NCI-H1417 treated with DMSO at 0.1 percent for 48 hours (cell line): ENCODE measurements at regions not wholly inside any gene's neighbourhood (a gene's known extent, or its start where the extent isn't known, plus 50 kb on each side); places are given as distances from the start of the nearest gene placed in this dataset.
"Not testable (repeated sequence)": the region's sequence is repeated elsewhere in the genome, so short reads cannot be mapped to it uniquely, and the experiment has no call there.

ENCODE experiments used
- DNase-seq: peaks from one replicate; lab custom pipeline; 2025; lab: John Stamatoyannopoulos, UW

- DNase-seq, result no peak
These were observed 138.1 kb downstream of the LIG4 start for GRCh38 chr13:108077284-108077683.

DNA sequence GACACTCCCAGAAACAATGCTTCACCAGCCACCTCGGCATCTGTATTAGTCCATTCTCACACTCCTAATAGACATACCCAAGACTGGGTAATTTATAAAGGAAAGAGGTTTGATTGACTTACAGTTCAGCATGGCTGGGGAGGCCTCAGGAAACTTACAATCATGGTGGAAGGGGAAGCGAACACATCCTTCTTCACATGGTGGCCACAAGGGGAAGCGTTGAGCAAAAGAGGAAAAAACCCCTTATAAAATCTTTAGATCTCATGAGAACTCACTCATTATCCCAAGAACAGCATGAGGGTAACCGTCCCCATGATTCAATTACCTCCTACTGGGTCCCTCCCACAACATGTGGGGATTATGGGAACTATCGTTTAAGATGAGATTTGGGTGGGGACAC, 140.9 kb downstream of the LIG4 start:
- not testable (repeated sequence) for DNase-seq

DNA sequence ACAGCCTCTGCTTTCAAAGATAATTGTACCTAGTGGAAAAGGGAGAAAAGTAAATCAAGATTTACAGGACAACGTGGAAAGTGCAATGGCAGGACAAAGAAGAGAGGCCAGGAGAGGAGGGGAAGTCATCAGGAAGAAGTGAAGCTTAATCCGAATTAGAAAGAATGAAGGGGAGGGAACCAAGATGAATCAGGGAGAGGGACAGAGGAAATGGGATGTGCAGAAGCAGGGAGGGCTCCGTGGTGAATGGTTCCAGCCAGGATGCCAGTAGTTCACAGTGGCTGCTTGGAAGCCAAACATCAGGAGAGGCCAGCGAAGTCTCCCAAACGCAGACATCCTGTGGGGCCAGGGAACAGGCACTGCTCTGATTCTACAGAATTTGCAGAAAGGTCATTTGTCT, 144.4 kb downstream of the LIG4 start:
- no peak for DNase-seq

- DNase-seq, result no peak
These were observed 144.8 kb downstream of the LIG4 start for GRCh38 chr13:108070491-108070890.

DNA sequence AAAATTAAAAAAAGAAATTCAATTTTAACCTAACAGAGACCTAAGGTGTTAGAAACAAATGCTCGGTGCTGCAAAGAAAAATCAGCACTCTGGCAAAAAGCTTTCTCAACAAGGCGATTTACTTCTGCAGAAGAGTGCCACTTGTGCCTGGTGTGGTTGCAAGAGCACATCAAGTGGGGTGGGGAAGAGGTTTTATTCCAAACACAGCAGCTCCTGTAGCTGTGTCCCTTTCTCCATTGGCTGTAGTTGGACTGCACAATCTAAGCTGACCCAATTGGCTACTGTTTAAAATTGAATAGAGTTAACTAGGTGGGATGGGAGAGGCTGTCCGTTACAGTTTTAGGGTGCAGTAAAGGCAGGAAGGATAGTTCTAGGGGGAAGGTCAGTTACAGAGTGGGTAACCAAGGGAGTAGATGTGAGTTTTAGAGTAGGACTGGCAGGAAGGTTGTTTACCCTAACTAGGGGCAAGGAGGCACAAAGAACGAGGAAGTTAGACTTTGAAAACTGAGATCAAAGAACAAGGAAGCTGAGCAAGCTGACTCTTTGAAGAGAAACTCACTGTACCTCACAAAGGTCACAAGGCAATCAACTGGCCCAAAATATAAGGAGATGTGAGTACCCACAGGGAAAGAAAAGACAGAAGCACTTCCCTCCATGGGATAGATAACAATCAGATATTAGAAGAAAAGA, 145.7 kb downstream of the LIG4 start:
- no peak for DNase-seq

GRCh38 chr13:108064372-108064771, 151.0 kb downstream of the LIG4 start:
- DNase-seq, result not testable (repeated sequence)

DNA sequence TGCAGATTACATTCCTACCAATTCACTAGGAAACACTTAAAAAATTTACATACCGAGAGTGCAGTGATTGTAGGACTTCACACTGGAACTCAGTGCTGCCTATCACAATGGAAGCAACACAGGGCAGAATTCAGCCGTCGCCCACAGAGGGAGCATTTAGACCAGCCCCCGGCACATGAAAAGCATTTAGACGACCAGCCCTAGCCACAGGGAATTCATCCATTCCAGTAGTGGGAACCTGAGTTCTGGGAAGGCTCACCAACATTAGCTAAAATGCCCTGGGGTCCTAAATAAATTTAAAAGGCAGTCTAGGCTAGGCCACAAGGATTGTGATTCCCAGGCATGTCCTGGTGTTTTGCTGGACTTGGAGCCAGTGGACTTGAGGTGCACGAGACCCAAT, 155.2 kb downstream of the LIG4 start:
- DNase-seq, result no peak

DNA sequence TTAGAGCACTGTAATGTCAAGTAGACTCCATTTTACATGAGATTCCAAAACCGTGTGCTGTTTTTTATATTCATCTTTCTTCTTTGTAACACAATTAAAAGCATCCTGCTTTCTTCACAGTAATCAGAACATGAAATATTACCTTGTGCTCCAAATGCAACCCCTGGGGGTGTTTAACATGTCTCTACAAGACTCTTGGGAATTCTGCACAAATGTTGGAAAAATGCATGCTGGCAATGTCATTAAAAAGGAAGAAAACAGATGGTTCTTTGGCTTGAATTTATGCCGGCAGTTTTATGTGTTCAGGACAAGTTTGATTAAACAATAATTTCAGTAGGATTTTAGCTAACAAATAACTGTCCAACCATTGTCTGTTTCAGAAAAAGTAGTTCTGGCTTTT, 159.1 kb downstream of the LIG4 start:
- no peak for DNase-seq

- no peak for DNase-seq
These were observed 166.1 kb downstream of the LIG4 start for GRCh38 chr13:108049211-108049610.

DNA sequence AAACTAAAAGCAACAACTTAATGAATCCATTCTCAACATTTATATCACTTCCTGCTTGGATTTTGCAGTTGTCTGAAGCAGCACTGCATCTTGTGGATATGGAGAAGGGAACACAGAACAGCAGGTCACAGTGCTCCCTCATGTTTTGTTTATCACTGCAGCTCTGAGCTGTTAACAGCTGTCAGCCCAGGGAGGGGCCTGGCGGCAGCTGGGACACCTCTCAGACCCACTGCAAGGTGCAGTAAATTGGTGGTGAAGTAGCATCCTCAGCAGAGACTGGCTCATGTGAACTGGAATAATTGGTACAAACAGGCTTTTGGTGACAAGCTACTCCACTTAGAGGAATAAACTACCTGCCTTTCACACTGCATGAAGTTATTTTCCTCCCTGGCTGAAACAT, 170.4 kb downstream of the LIG4 start:
- no peak for DNase-seq

DNA sequence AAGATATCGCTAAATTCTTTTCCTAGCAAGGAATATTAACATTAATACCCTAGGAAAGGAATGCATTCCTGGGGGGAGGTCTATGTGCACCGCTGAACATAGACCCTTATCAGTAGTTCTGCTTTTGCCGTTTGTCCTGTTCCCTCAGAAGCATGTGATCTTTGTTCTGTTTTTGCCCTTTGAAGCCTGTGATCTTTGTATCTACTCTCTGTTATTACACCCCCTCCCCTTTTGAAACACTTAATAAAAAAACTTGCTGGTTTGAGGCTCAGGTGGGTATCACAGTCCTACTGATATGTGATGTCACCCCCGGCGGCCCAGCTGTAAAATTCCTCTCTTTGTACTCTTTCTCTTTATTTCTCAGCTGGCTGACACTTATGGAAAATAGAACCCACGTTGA, 172.5 kb downstream of the LIG4 start:
- DNase-seq, result not testable (repeated sequence)

DNA sequence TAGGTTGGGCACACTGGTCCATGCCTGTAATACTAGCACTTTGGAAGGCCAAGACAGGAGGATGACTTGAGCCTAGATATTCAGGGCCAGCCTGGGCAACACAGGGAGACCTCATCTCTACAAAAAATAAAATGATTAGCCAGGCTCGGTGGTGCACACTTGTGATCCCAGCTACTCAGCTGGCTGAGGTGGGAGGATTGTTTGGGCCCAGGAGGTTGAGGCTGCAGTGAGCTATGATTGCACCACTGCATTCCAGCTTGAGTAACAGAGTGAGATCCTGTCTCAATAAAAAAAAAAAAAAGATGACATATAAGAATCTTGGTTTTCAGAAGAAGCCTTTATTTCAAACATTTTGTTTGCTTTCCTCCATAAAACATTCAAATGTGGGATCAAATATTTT, 178.0 kb downstream of the LIG4 start:
- DNase-seq, result no peak

GRCh38 chr13:108036411-108036932, 178.9 kb downstream of the LIG4 start:
- no peak for DNase-seq

GRCh38 chr13:108034909-108035410, 180.4 kb downstream of the LIG4 start:
- DNase-seq, result no peak

DNA sequence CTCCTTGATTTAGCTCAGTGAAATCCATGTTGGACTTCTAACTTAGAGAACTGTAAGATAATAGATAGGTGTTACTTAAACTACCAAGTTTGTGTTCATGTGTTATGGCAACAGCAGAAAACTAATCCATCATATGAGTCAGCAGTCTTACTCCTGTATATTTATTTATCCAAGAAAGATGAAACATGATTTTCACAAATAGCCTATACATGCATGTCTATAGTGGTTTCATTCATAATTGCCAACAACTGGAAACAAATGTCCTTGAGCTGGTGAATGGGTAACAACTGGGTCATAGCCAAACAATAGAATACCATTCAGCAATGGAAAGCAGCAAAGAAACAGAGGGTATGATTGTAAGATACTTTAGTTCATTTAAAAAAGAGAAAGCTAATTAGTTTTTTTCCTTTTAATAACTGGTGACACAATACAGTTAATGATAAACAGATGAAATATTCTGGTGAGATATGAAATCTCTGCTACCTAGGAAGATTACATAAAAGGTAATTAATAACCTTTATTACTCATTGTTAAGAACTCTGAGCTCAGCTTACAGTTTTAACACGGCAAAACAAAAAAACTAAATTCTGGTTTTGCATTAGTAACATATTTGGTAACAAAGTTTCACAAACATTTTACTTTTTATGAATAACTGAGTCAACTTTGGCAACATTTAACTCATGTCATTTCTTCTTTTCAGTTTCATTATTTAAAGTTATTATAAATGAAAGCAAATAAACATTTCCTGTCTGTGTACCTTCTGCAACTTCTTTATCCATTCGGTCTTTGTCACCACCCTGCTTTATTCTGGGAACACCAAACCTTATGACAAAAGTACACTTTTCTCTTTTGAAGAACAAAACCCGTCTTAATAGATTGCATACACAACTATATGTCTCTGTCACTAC, 181.3 kb downstream of the LIG4 start:
- no peak for DNase-seq

DNA sequence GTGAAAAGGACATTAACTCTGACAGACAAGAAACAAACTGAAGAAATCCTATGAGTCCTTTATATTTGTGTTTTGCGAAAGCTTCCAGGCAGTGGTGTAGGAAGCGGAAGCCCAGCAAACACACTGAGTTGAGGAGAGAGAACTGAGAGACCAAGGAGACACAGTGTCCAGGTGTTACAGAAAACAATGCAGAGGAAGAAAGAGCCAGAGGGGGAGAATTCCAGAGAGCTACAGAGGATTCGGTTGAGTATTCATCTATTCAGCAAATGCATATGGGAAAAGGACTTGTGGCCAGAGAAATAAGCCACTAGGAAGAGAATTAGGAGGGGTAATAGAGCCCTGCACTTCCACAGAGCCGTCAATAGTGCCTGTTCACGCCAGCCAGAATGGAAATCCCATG, 183.5 kb downstream of the LIG4 start:
- no peak for DNase-seq

- no peak for DNase-seq
These were observed 184.6 kb downstream of the LIG4 start for GRCh38 chr13:108030769-108031168.

DNA sequence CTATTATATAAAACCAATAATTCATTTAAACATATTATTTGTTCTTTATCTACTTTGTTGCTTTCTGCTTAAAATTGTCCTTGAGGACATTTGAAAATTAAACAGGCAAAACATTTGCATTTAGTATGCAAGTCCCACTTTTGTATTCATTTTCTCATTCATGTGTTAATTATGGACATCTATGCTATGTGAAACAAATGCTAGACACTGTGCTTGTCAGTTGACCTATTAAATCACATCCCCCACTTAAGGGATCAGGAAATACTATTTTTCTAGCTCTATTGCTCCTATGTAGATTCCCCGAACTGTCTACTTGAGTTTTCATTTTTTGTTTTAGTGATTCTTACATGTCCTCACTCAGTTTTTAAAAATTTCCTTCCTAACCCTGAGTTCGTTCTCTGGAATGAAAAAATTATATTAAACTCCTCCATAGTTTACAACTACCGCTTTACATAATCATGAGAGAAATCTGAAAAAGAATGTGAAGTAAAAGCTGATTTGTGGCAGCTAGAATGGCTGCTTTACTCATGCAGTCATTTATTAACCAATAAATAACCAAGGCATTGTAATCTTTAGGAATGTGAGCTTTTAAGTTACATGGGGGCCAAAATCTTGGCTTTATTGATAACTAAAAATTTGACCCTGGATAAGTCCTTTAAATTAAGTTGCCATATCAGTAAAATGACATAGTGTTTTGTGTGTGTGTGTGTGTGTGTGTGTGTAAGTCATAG, 188.5 kb downstream of the LIG4 start:
- no peak for DNase-seq

GRCh38 chr13:108020027-108020426, 195.3 kb downstream of the LIG4 start:
- no peak for DNase-seq

DNA sequence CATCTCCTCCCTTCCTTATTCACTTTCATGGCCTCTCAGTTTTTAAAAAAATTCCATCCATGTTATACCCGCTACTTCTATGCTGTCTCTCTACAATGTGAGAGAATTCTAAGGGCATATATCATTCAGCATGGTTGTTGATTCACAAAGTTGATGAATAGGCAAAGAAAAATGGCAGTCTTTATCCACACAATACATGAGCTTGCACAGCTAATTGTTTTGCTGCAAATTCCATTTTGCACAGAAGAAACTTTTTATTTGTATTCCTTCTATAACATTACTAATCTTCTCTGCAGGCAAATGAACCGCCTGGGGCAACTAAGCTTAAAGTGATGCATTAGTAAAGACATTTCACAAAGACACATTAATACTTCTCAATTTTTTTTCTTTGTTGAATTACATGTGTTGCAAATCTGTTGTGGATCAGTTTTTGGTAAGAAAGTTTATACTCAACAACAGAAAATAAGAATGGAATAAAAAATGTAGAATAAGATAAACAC, 196.9 kb downstream of the LIG4 start:
- no peak for DNase-seq

DNA sequence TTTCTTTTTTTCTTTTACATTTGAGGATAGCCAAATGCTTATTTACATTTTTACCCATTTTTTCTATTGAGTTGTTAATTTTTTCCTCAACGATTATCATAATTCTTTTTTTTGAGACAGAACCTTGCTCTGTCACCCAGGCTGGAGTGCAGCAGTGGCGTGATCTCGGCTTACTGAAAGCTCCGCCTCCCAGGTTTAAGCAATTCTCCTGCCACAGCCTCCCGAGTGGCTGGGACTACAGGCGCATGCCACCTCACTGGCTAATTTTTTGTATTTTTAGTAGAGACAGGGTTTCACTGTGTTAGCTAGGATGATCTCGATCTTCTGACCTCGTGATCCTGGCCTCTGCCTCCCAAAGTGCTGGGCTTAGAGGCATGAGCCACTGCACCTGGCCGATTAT, 208.7 kb downstream of the LIG4 start:
- DNase-seq, result no peak

DNA sequence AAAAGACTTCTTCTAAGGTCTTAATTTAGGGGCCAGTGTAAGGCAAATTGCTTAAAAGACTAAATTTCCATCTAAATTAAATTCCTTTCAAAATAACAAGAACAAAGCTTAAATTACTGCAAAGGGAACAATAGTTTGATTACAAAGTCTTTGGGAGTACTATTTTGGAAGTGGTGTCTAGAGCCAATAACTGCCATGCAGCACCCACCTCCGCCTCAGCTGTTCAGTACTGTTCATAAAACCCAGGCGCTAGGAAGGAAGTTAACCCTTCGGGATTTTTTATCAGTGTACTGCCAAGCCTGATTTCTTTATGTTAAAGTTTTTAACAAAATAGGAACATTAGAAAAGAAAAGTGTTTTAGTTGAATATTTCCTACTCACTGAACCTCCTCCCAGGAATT, 210.1 kb downstream of the LIG4 start:
- no peak for DNase-seq
